ENCODE measurements at regions not wholly inside any gene's neighbourhood (a gene's known extent, or its start where the extent isn't known, plus 50 kb on each side); places are given as distances from the start of the nearest gene placed in this dataset.
"Not testable (repeated sequence)": the region's sequence is repeated elsewhere in the genome, so short reads cannot be mapped to it uniquely, and the experiment has no call there.

GRCh38 chr5:94102849-94103248 lies 361.4 kb upstream of the POU5F2 start:
- no peak for TF ChIP-seq CTCF (IDR thresholded peaks at IDR 0.05; ENCODE audit: low read length, missing control alignments)
- no peak for DNase-seq (ENCODE audit: low read depth)

GRCh38 chr5:94097384-94097783 lies 356.0 kb upstream of the POU5F2 start:
- not testable (repeated sequence) for H3K4me3 ChIP-seq (replicated peaks; ENCODE audit: low read depth, low read length); DNase-seq (ENCODE audit: low read depth)

More at GRCh38 chr5:94102849-94103248, 361.4 kb upstream of the POU5F2 start:
- no peak overlapping the region for H3K4me3 ChIP-seq (replicated peaks; ENCODE audit: low read depth, low read length)

- no peak for DNase-seq (ENCODE audit: low read depth)
- no peak overlapping the region for H3K4me3 ChIP-seq (replicated peaks; ENCODE audit: low read depth, low read length)
- TF ChIP-seq CTCF (IDR thresholded peaks at IDR 0.05; ENCODE audit: low read length, missing control alignments), result no peak
These were observed 353.5 kb upstream of the POU5F2 start for GRCh38 chr5:94094793-94095441.

GRCh38 chr5:94093300-94093699 lies 351.9 kb upstream of the POU5F2 start:
- no peak for TF ChIP-seq CTCF (IDR thresholded peaks at IDR 0.05; ENCODE audit: low read length, missing control alignments)
- no peak for DNase-seq (ENCODE audit: low read depth)
- no peak overlapping the region for H3K4me3 ChIP-seq (replicated peaks; ENCODE audit: low read depth, low read length)

GRCh38 chr5:94086635-94087034 lies 345.2 kb upstream of the POU5F2 start:
- DNase-seq (ENCODE audit: low read depth), result peak; percentile 27
- TF ChIP-seq CTCF (IDR thresholded peaks at IDR 0.05; ENCODE audit: low read length, missing control alignments), result peak; percentile 23
- H3K4me3 ChIP-seq (replicated peaks; ENCODE audit: low read depth, low read length), result not testable (repeated sequence)

GRCh38 chr5:94086194-94086593 lies 344.8 kb upstream of the POU5F2 start:
- H3K4me3 ChIP-seq (replicated peaks; ENCODE audit: low read depth, low read length), result no peak overlapping the region
- DNase-seq (ENCODE audit: low read depth), result no peak
- no peak for TF ChIP-seq CTCF (IDR thresholded peaks at IDR 0.05; ENCODE audit: low read length, missing control alignments)

- no peak overlapping the region for H3K4me3 ChIP-seq (replicated peaks; ENCODE audit: low read depth, low read length)
- DNase-seq (ENCODE audit: low read depth), result no peak
- TF ChIP-seq CTCF (IDR thresholded peaks at IDR 0.05; ENCODE audit: low read length, missing control alignments), result no peak
These were observed 341.0 kb upstream of the POU5F2 start for GRCh38 chr5:94082405-94082804.

Data from fibroblast of pulmonary artery (primary cell).